ENCODE measurements at regions not wholly inside any gene's neighbourhood (a gene's known extent, or its start where the extent isn't known, plus 50 kb on each side); places are given as distances from the start of the nearest gene placed in this dataset.

- no peak for TF ChIP-seq SIX5 (IDR thresholded peaks at IDR 0.05; ENCODE audit: low read depth, low read length)
These were observed 207.0 kb upstream of the NSMCE3 start (continued) for GRCh38 chr15:29476503-29477080.

Measured in H1 (cell line).